Omental fat pad (tissue), 3 donors: ENCODE measurements at regions not wholly inside any gene's neighbourhood (a gene's known extent, or its start where the extent isn't known, plus 50 kb on each side); places are given as distances from the start of the nearest gene placed in this dataset.
"Not testable (repeated sequence)": the region's sequence is repeated elsewhere in the genome, so short reads cannot be mapped to it uniquely, and the experiment has no call there.

Source experiments
- ATAC-seq: fragments of 150-250 bp; one replicate; pipeline ENCODE4 v1.9.1; 2016; ENCODE audit warnings: mild to moderate bottlenecking, moderate library complexity; ENCODE audit not compliant: low FRiP score
- DNase-seq: peaks from one replicate; pipeline ENCODE4 v3.0.0-alpha.2; 2019; ENCODE audit warnings: low spot score
- TF ChIP-seq, protein P1 (sequence below), 3 donors: fragments of 450-650 bp; IDR thresholded peaks; one replicate each; pipeline ENCODE4 v1.5.1; 2016 to 2017; ENCODE audit warnings: antibody characterized with exemption in 3 of 3, mild to moderate bottlenecking in 3 of 3, moderate library complexity in 2 of 3

DNA sequence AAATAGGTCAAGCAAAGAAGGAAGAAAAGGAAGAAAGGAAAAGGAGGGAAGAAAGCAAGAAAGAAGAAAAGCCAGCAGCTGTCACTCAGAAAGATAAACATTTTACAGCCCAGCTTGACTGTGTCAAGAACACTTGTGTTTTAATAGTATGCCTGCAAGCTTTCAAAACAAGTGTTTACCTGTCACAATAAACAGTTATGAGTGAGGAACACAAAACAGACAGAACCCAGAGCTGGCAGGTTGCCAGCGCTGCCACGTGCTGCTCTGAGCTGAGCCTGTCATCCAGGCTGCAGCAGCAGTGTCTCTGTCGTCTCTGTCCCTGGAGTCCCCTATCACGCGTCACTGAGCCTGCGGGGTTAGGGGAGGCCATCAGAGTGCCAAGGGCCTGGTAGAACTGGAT is 827.6 kb upstream of the AUTS2 start:
- no peak for ATAC-seq

DNA sequence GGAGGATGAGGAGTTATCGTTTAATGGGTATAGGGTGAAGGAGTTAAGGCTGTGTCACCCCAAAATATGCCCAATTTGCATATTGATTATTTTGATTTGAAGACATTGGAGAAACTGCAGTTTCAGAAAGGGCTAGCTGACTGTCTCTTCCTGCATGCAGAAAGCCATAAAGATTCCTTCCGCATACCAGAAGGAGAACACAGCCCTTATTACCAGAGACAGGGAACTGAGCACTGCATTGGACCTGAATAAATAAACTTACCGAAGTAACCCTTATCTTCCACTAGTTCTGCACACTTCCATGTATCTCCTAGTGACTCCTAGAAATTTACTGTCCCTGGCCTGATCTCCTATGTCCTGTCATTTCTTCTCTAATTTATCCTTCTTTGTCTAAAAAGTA is 821.9 kb upstream of the AUTS2 start:
- TF ChIP-seq, protein P1, sequence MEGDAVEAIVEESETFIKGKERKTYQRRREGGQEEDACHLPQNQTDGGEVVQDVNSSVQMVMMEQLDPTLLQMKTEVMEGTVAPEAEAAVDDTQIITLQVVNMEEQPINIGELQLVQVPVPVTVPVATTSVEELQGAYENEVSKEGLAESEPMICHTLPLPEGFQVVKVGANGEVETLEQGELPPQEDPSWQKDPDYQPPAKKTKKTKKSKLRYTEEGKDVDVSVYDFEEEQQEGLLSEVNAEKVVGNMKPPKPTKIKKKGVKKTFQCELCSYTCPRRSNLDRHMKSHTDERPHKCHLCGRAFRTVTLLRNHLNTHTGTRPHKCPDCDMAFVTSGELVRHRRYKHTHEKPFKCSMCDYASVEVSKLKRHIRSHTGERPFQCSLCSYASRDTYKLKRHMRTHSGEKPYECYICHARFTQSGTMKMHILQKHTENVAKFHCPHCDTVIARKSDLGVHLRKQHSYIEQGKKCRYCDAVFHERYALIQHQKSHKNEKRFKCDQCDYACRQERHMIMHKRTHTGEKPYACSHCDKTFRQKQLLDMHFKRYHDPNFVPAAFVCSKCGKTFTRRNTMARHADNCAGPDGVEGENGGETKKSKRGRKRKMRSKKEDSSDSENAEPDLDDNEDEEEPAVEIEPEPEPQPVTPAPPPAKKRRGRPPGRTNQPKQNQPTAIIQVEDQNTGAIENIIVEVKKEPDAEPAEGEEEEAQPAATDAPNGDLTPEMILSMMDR (IDR thresholded peaks at IDR 0.05), result no peak
- DNase-seq, result no peak
- ATAC-seq, result no peak

More for the DNA sequence above, 827.6 kb upstream of the AUTS2 start:
- no peak for DNase-seq
- TF ChIP-seq, protein P1 (IDR thresholded peaks at IDR 0.05), result no peak

DNA sequence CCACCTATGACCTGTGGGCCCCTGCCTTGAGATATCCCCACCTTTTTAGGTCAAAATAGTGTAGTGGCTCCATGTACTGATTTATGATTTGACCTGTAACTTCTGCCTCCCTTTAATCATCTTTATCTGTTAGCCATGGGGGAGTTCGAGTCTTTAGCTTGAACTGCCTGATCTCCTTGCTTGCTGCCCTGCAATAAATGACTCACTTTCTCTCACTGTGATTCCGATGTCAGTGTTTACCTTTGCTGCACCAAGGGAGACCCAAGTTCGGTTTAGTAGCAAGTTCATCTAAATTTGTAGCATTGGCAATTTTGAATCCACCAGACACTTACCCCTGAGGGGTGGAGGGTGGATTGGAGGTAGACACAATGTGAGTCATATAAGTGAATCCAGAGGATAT is 814.6 kb upstream of the AUTS2 start:
- TF ChIP-seq, protein P1 (IDR thresholded peaks at IDR 0.05), result no peak
- no peak for ATAC-seq

DNA sequence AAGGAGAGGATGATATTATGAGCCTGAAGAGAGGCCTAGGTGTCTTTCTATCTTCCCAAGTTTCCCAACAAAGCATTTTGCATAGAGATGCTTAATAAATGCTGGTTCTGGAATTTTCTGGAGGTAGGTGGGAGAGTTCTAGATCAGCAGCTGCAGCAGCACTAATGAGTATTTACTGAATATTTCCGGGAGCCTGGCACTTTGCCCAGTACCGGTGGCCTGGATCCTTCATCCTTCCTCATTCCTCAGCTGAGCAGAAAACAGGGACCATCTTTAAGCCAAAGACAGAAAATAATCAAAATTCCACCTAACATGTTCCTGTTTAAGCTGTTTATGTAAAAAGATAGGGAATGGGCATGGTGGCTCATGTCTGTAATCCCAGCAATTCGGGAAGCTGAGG is 813.2 kb upstream of the AUTS2 start:
- TF ChIP-seq, protein P1 (IDR thresholded peaks at IDR 0.05), result no peak
- ATAC-seq (no peak), DNase-seq (no peak)

More for the DNA sequence above, 814.6 kb upstream of the AUTS2 start:
- DNase-seq, result no peak

DNA sequence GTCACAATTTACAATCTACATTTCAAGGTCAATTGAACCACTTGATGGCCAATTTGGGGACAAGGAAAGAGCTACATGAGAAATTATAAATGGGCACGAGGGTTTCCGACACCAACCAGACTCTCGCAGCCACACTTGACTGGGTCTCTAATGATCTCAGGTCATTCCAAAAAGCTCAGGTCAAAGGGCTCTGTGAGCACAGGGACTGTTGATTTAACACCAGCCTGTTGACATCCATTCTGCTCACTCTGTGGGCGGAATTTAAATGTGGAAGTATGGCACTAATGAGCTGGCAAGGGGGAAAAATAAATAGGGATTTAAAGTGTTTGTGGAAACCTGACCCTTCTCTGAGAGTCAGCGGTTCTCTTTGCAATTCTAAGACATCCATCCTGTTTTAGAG is 810.7 kb upstream of the AUTS2 start:
- TF ChIP-seq, protein P1 (IDR thresholded peaks at IDR 0.05), result no peak
- DNase-seq (no peak), ATAC-seq (no peak)

DNA sequence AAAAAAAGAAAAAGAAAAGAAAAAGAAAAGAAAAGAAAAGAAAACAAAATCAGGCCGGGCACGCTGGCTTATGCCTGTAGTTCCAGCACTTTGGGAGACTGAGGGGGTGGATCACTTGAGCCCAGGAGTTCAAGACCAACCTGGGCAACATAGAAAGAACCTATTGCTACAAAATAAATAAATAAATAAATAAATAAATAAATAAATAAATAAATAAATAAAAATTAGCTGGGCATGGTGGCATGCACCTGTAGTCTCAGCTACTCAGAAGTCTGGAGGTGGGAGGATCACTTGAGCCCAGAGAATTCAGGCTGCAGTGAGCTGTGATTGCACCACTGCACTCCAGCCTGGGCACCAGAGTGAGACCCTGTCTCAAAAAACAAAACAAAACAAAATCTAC is 809.7 kb upstream of the AUTS2 start:
- not testable (repeated sequence) for DNase-seq, ATAC-seq

DNA sequence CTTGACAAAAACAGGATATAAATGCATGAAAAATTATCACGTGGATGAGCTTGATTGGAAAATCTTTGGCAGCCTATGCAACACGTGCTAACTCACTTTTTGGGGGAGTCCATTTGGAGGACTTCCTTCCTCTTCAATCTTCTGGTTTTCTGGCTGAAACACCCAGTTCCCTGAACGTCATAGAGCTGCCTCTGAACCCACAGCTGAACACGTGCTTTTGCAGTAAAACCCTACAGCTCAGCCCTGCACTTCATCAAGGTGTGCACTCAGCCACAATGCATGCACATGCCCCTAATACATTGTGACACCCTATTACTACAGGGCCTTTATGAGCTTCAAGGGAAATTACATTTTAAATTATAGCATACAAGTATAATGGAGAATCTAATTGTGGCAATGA is 808.7 kb upstream of the AUTS2 start:
- TF ChIP-seq, protein P1 (IDR thresholded peaks at IDR 0.05), result no peak
- DNase-seq (no peak), ATAC-seq (no peak)

DNA sequence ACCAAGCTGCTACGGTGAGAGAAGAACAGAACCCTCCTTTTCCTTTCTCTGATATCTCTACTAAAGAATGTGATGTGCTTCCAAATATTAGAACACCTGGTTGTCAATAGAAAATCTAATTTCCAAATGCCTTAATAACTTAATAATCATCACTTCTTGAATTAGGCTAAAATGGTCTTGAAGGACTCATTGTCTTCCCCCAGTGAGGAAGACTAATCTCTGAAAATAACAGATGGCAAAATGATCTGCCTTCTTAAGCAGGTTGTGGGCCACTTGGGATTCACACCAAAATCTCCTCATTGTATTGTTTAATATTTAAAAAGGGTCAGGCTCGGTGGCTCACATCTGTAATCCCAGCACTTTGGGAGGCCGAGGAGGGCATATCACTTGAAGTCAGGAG is 805.9 kb upstream of the AUTS2 start:
- TF ChIP-seq, protein P1 (IDR thresholded peaks at IDR 0.05), result no peak
- no peak for ATAC-seq

More for the DNA sequence above, 805.9 kb upstream of the AUTS2 start:
- no peak for DNase-seq
